Hepatocyte (in vitro differentiated cells): ENCODE measurements at regions not wholly inside any gene's neighbourhood (a gene's known extent, or its start where the extent isn't known, plus 50 kb on each side); places are given as distances from the start of the nearest gene placed in this dataset.

Source experiments
- DNase-seq: peaks from one replicate; pipeline ENCODE4 v3.0.0-alpha.2; 2016; ENCODE audit warnings: low spot score
- H2AFZ ChIP-seq: fragments of 200-600 bp; sonication (generic); 2 replicates; pipeline ENCODE4 v1.6.0; 2016; ENCODE audit warnings: antibody characterized with exemption, mild to moderate bottlenecking
- H3K27ac ChIP-seq: fragments of 200-600 bp; sonication (generic); 2 replicates; pipeline ENCODE4 v1.5.1; 2016; ENCODE audit warnings: mild to moderate bottlenecking
- H3K27me3 ChIP-seq: fragments of 200-600 bp; sonication (generic); 2 replicates; pipeline ENCODE4 v1.6.1; 2016
- H3K36me3 ChIP-seq: fragments of 200-600 bp; sonication (generic); replicated peaks from 2 replicates; pipeline ENCODE4 v1.5.1; 2016; ENCODE audit warnings: low read depth; ENCODE audit not compliant: insufficient read depth
- H3K4me1 ChIP-seq: fragments of 200-600 bp; sonication (generic); 2 replicates; pipeline ENCODE4 v1.5.1; 2016; ENCODE audit warnings: mild to moderate bottlenecking, moderate library complexity; ENCODE audit not compliant: insufficient read depth
- H3K4me2 ChIP-seq: fragments of 200-600 bp; sonication (generic); 2 replicates; pipeline ENCODE4 v1.6.0; 2016
- H3K4me3 ChIP-seq: fragments of 200-600 bp; sonication (generic); 2 replicates; pipeline ENCODE4 v1.5.1; 2016; ENCODE audit warnings: mild to moderate bottlenecking
- H3K79me2 ChIP-seq: fragments of 200-600 bp; sonication (generic); 2 replicates; pipeline ENCODE4 v1.6.0; 2017; ENCODE audit warnings: mild to moderate bottlenecking
- H3K9me2 ChIP-seq: fragments of 200-600 bp; sonication (generic); replicated peaks from 2 replicates; pipeline ENCODE4 v1.6.0; 2017; ENCODE audit warnings: mild to moderate bottlenecking; ENCODE audit not compliant: insufficient read depth
- H3K9me3 ChIP-seq: fragments of 200-600 bp; sonication (generic); 2 replicates; pipeline ENCODE4 v1.5.1; 2016; ENCODE audit warnings: low read depth, mild to moderate bottlenecking
- H4K20me1 ChIP-seq: fragments of 200-600 bp; sonication (generic); 2 replicates; pipeline ENCODE4 v1.6.0; 2016; ENCODE audit warnings: mild to moderate bottlenecking; ENCODE audit not compliant: insufficient read depth, poor library complexity, severe bottlenecking
- CTCF ChIP-seq: fragments of 200-600 bp; sonication (generic); IDR thresholded peaks from 2 replicates; pipeline ENCODE4 v1.5.1; 2016; ENCODE audit warnings: antibody characterized with exemption, mild to moderate bottlenecking; ENCODE audit not compliant: poor library complexity
- EZH2 ChIP-seq: fragments of 200-600 bp; sonication (generic); IDR thresholded peaks from 2 replicates; pipeline ENCODE4 v1.6.1; 2016; ENCODE audit warnings: antibody characterized with exemption, mild to moderate bottlenecking, borderline replicate concordance
- EZH2phosphoT487 ChIP-seq: fragments of 200-600 bp; sonication (generic); IDR thresholded peaks from one replicate; pipeline ENCODE4 v1.6.1; 2018; ENCODE audit warnings: antibody characterized with exemption, mild to moderate bottlenecking, low read depth, moderate library complexity; ENCODE audit not compliant: unreplicated experiment, severe bottlenecking
- WGBS: methylation state at CpG from one replicate; pipeline ENCODE4 v1.1.6; 2016; ENCODE audit warnings: low lambda C conversion rate; ENCODE audit errors: missing lambda C conversion rate; 5-methylcytosine and 5-hydroxymethylcytosine counted together

GRCh38 chr14:25477316-25478098 is 427.6 kb upstream of the STXBP6 start:
- Histone ChIP-seq H3K36me3 (no peaks in the 10 kb centered on the region), H3K4me2 (no peak overlapping the region), H3K4me1 (no peaks in the 10 kb centered on the region), H3K9me2 (no peaks in the 10 kb centered on the region), H3K4me3 (no peak overlapping the region), H3K27ac (no peak overlapping the region), H3K9me3 (no peaks in the 10 kb centered on the region), H2AFZ (no peak overlapping the region), H3K79me2 (no peaks in the 10 kb centered on the region), H4K20me1 (no peaks in the 10 kb centered on the region), H3K27me3 (no peaks in the 10 kb centered on the region)
- 55% methylated on average over 2 of the region's 2 CpGs for WGBS
- DNase-seq = no peak
- TF ChIP-seq CTCF (no peak), EZH2 (no peak), EZH2phosphoT487 (no peak)

DNA sequence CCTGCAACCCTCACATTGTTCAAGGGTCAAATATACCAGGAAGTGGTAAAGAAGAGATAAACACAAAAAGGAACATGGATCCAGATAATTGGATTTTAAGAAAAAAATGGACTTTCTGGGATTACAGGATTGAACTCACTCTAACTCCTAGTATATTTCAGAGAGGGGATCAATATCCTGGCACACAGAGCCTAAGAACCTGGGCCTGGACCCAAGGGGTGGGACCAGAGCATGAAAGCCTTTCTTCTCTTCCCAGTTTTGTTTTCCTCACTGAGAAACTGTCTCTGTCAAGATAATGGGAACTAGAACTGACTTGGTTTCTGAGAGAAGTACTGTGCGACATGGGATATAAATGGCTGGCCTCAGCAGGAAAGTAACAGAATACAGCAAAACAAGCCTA is 422.8 kb upstream of the STXBP6 start:
- no peak for DNase-seq
- Histone ChIP-seq H3K36me3 (no peaks in the 10 kb centered on the region), H2AFZ (no peak overlapping the region), H3K4me2 (no peak overlapping the region), H3K4me3 (no peak overlapping the region), H3K27ac (no peak overlapping the region), H3K9me2 (no peaks in the 10 kb centered on the region), H3K9me3 (no peaks in the 10 kb centered on the region), H4K20me1 (no peaks in the 10 kb centered on the region), H3K79me2 (no peaks in the 10 kb centered on the region), H3K4me1 (peaks cover 6% of the 10 kb centered on the region), H3K27me3 (no peaks in the 10 kb centered on the region)
- no peak for TF ChIP-seq EZH2phosphoT487
- TF ChIP-seq CTCF = no peak
- TF ChIP-seq EZH2 = no peak
- WGBS = 100% methylated on average over 1 of the region's 1 CpG

GRCh38 chr14:25464772-25465171 is 414.8 kb upstream of the STXBP6 start:
- no peaks in the 10 kb centered on the region for H3K9me2 ChIP-seq
- no peak overlapping the region for H3K27ac ChIP-seq
- H3K27me3 ChIP-seq = no peaks in the 10 kb centered on the region
- no peak overlapping the region for H2AFZ ChIP-seq
- H3K9me3 ChIP-seq = no peaks in the 10 kb centered on the region
- no peaks in the 10 kb centered on the region for H4K20me1 ChIP-seq
- TF ChIP-seq EZH2phosphoT487 (no peak), EZH2 (no peak), CTCF (no peak)
- no peak overlapping the region for H3K4me2 ChIP-seq
- no peak for DNase-seq
- no peaks in the 10 kb centered on the region for H3K36me3 ChIP-seq
- peaks cover under 1% of the 10 kb centered on the region for H3K4me1 ChIP-seq
- no peak overlapping the region for H3K4me3 ChIP-seq
- no peaks in the 10 kb centered on the region for H3K79me2 ChIP-seq
